HepG2 (cell line): ENCODE measurements at regions not wholly inside any gene's neighbourhood (a gene's known extent, or its start where the extent isn't known, plus 50 kb on each side); places are given as distances from the start of the nearest gene placed in this dataset.

Experiments used
- ATAC-seq: fragments of 200-7000 bp; cut with Tn5 transposase; 3 replicates; pipeline ENCODE4 v1.9.1; 2020; ENCODE audit warnings: mild to moderate bottlenecking, moderate library complexity
- BruUV-seq: library from RNA; stranded (reverse); fragments of 400-500 nt; replicated peaks from 2 replicates; lab custom pipeline; 2021; lab: Mats Ljungman, UMichigan
- CTCF ChIA-PET: fragments of 300-600 bp; formaldehyde crosslinking; extraction: SDS; loops from one replicate; lab custom pipeline; 2021; ENCODE audit warnings: low total read pairs, inconsistent platforms, low intra/inter-chr PET ratio; lab: Yijun Ruan, JAX
- POLR2A ChIA-PET: fragments of 350-600 bp; sonication (Branson Sonifier 250); formaldehyde crosslinking; loops from one replicate; lab custom pipeline; 2020; ENCODE audit warnings: antibody characterized with exemption, inconsistent platforms; lab: Yijun Ruan, JAX
- DNase-seq: peaks from one replicate; pipeline ENCODE4 v3.0.0-alpha.2; 2015; ENCODE audit warnings: low spot score
- FAIRE-seq: peaks from 3 replicates; lab custom pipeline; 2011; peaks lifted over from hg19 to GRCh38; lab: Jason Lieb, UNC
- H2AFZ ChIP-seq: one replicate; pipeline ENCODE4 v1.6.1; 2011; ENCODE audit warnings: low read length, inconsistent platforms
- H3K27ac ChIP-seq: fragments of 300-600 bp; 3 replicates; pipeline ENCODE4 v1.8.0; 2011; ENCODE audit warnings: mixed run types, mild to moderate bottlenecking, mixed read lengths, low read length, inconsistent platforms; ENCODE audit not compliant: insufficient read depth; ENCODE audit errors: extremely low read length
- H3K27me3 ChIP-seq, 2 experiments: fragments of 200-600 bp in 1 of 2; 2 replicates in 1 of 2; 3 replicates in 1 of 2; pipeline versions ENCODE4 v1.6.0 to v1.8.0; 2011; ENCODE audit warnings: low read length in 2 of 2, mild to moderate bottlenecking in 2 of 2, moderate library complexity in 2 of 2, inconsistent platforms in 1 of 2; ENCODE audit not compliant: insufficient read depth in 2 of 2, control insufficient read depth in 1 of 2
- H3K36me3 ChIP-seq, 2 experiments: fragments of 200-600 bp in 1 of 2; replicated peaks in 1 of 2; 2 replicates in 1 of 2; 3 replicates in 1 of 2; pipeline versions ENCODE4 v1.5.1 to v1.8.0; 2011; ENCODE audit warnings: low read length in 2 of 2, inconsistent platforms in 1 of 2; ENCODE audit not compliant: insufficient read depth in 2 of 2, control insufficient read depth in 1 of 2
- H3K4me1 ChIP-seq: 2 replicates; pipeline ENCODE4 v1.5.1; 2012; ENCODE audit warnings: low read length, inconsistent platforms; ENCODE audit not compliant: insufficient read depth
- H3K4me2 ChIP-seq: 2 replicates; pipeline ENCODE4 v1.6.0; 2011; ENCODE audit warnings: low read depth, low read length, inconsistent platforms
- H3K4me3 ChIP-seq, 3 experiments: fragments of 200-600 bp in 1 of 3; sonication (generic), shearing (Covaris generic) in 1 of 3; replicated peaks in 1 of 3; 2 replicates each; pipeline ENCODE4 v1.5.1; 2011 to 2016; ENCODE audit warnings: low read length in 3 of 3, inconsistent platforms in 2 of 3, low read depth in 2 of 3, mild to moderate bottlenecking in 2 of 3, control low read depth in 1 of 3, mixed read lengths in 1 of 3; ENCODE audit not compliant: insufficient read depth in 1 of 3
- H3K79me2 ChIP-seq: one replicate; pipeline ENCODE4 v1.6.1; 2011; ENCODE audit warnings: low read length, inconsistent platforms; ENCODE audit not compliant: insufficient read depth
- H3K9ac ChIP-seq: 2 replicates; pipeline ENCODE4 v1.6.0; 2011; ENCODE audit warnings: mild to moderate bottlenecking, low read depth, low read length, inconsistent platforms; ENCODE audit not compliant: insufficient read depth
- H3K9me3 ChIP-seq: 2 replicates; pipeline ENCODE4 v1.5.1; 2012; ENCODE audit warnings: mild to moderate bottlenecking, low read length
- H4K20me1 ChIP-seq: 2 replicates; pipeline ENCODE4 v1.6.0; 2011; ENCODE audit warnings: inconsistent platforms, mild to moderate bottlenecking, low read length, moderate library complexity; ENCODE audit not compliant: insufficient read depth
- ETV5 ChIP-seq: IDR thresholded peaks from 2 replicates; pipeline ENCODE4 v1.6.1; 2018; ENCODE audit warnings: missing biosample characterization, missing genetic modification reagents, inconsistent platforms, borderline replicate concordance
- HOXA7 ChIP-seq: sonication (generic); formaldehyde crosslinking; IDR thresholded peaks from 2 replicates; pipeline ENCODE4 v1.8.1; 2022; ENCODE audit warnings: mild to moderate bottlenecking, missing genetic modification reagents, moderate library complexity
- NCOA2 ChIP-seq: sonication (generic); formaldehyde crosslinking; IDR thresholded peaks from 2 replicates; pipeline ENCODE4 v1.8.0; 2022; ENCODE audit warnings: inconsistent platforms
- RARA ChIP-seq: IDR thresholded peaks from 2 replicates; pipeline ENCODE4 v1.6.1; 2016; ENCODE audit warnings: missing genetic modification reagents, missing compliant biosample characterization
- THAP11 ChIP-seq: IDR thresholded peaks from 2 replicates; pipeline ENCODE4 v1.6.1; 2016; ENCODE audit warnings: missing biosample characterization, missing genetic modification reagents
- ZFP36L1 ChIP-seq: sonication (generic); formaldehyde crosslinking; IDR thresholded peaks from 2 replicates; pipeline ENCODE4 v1.8.0; 2022; ENCODE audit warnings: mild to moderate bottlenecking, missing genetic modification reagents, moderate library complexity
- ZNF841 ChIP-seq: sonication (generic); formaldehyde crosslinking; IDR thresholded peaks from 2 replicates; pipeline ENCODE4 v1.8.1; 2023; ENCODE audit warnings: missing genetic modification reagents, borderline replicate concordance
- ZNF891 ChIP-seq: sonication (generic); formaldehyde crosslinking; IDR thresholded peaks from 2 replicates; pipeline ENCODE4 v1.5.0; 2020; ENCODE audit warnings: mild to moderate bottlenecking, missing genetic modification reagents
- WGBS: methylation state at CpG from one replicate; pipeline ENCODE4 v1.1.6; 2017; ENCODE audit warnings: low lambda C conversion rate; 5-methylcytosine and 5-hydroxymethylcytosine counted together
- in situ Hi-C: cut with HindIII; loops from 2 replicates; pipeline ENCODE4 v1.10.0; 2017; ENCODE audit warnings: low pct_unique_long_range_greater_than_20kb; ENCODE audit not compliant: extremely low pct_ligation_motif_present
- intact Hi-C: fragments of 100-400 bp; cut with micrococcal nuclease; formaldehyde crosslinking; loops from one replicate; pipeline ENCODE4 v1.10.0; 2022; ENCODE audit not compliant: unreplicated experiment
- TF ChIP-seq, protein P1 (sequence below): sonication (generic); formaldehyde crosslinking; IDR thresholded peaks from 2 replicates; pipeline ENCODE4 v1.4.0; 2020; ENCODE audit warnings: mild to moderate bottlenecking, missing genetic modification reagents, borderline replicate concordance
- TF ChIP-seq, protein P2 (sequence below): sonication (generic); formaldehyde crosslinking; IDR thresholded peaks from 2 replicates; pipeline ENCODE4 v1.4.0; 2020; ENCODE audit warnings: missing genetic modification reagents
- TF ChIP-seq, protein P3 (sequence below): IDR thresholded peaks from 2 replicates; pipeline ENCODE4 v1.6.1; 2016; ENCODE audit warnings: missing compliant biosample characterization, missing genetic modification reagents, borderline replicate concordance
- TF ChIP-seq, protein P4 (sequence below): sonication (generic); formaldehyde crosslinking; IDR thresholded peaks from 2 replicates; pipeline ENCODE4 v1.4.0; 2020; ENCODE audit warnings: missing genetic modification reagents
- TF ChIP-seq, protein P5 (sequence below): sonication (generic); formaldehyde crosslinking; IDR thresholded peaks from 2 replicates; pipeline ENCODE4 v1.5.0; 2020; ENCODE audit warnings: mild to moderate bottlenecking, missing genetic modification reagents

DNA sequence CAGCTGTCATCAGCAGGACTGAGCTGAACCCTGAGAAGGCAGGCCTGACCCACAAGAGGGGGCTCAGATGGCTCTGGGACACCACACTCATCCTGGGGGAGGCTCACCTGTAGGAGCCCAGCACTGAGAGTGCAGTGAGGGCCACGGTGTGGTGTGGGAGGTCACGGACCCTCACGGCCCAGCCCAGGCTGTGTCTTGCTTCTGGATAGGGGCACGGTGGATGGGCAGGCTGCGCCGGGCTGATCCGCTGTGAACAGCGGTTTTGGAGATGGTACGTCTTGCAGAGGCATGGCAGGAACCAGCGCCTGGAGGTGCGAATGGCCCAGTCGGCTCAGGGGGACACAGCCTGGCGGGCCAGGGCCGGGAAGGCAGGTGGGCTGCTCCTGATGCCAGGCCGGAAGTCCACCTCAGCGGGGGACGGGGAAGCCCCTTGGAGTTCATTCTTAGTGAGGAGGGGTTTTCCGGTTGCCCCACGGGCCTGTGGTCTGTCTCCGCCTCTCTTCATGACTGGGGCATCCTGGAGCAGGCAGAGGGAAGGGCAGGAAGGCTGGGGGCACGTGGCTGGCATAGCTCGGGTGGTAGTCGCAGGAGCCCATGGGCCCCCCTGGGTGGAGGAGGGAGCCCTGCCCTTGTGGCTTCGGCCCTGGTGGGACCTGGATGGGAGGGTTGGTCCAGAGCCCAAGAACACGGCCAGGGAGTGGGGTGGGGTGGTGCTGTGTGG lies 112.5 kb downstream of the UNCX start:
- Histone ChIP-seq H3K27me3 (peaks cover 12 to 77% of the 10 kb centered on the region in 2 experiments), H3K4me1 (no peaks in the 10 kb centered on the region), H3K27ac (no peak overlapping the region), H4K20me1 (no peaks in the 10 kb centered on the region), H3K9me3 (no peaks in the 10 kb centered on the region), H3K4me2 (no peak overlapping the region), H3K79me2 (no peaks in the 10 kb centered on the region), H2AFZ (no peak overlapping the region), H3K36me3 (no peaks in the 10 kb centered on the region), H3K9ac (no peak overlapping the region), H3K4me3 (no peak overlapping the region)
- in situ Hi-C loops, result no loop called here
- CTCF ChIA-PET, result no interaction called here
- WGBS, result 38% methylated on average over 10 of the region's 25 CpGs
- POLR2A ChIA-PET, result no interaction called here
- FAIRE-seq (no peak), ATAC-seq (no peak), DNase-seq (no peak)
- intact Hi-C loops, result no loop called here
- BruUV-seq, result no TSS peak
- TF ChIP-seq RARA (CRISPR knock-in tag), result no peak
- TF ChIP-seq ETV5 (CRISPR knock-in tag), result no peak
- TF ChIP-seq, protein P1, sequence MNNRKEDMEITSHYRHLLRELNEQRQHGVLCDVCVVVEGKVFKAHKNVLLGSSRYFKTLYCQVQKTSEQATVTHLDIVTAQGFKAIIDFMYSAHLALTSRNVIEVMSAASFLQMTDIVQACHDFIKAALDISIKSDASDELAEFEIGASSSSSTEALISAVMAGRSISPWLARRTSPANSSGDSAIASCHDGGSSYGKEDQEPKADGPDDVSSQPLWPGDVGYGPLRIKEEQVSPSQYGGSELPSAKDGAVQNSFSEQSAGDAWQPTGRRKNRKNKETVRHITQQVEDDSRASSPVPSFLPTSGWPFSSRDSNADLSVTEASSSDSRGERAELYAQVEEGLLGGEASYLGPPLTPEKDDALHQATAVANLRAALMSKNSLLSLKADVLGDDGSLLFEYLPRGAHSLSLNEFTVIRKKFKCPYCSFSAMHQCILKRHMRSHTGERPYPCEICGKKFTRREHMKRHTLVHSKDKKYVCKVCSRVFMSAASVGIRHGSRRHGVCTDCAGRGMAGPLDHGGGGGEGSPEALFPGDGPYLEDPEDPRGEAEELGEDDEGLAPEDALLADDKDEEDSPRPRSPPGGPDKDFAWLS (CRISPR knock-in tag), result no peak
- no peak for TF ChIP-seq ZNF841 (CRISPR knock-in tag)
- TF ChIP-seq ZNF891 (CRISPR knock-in tag), result no peak
- TF ChIP-seq NCOA2 (CRISPR knock-in tag), result no peak
- TF ChIP-seq THAP11, result no peak
- TF ChIP-seq, protein P2, sequence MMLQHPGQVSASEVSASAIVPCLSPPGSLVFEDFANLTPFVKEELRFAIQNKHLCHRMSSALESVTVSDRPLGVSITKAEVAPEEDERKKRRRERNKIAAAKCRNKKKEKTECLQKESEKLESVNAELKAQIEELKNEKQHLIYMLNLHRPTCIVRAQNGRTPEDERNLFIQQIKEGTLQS (CRISPR knock-in tag), result no peak
- TF ChIP-seq, protein P3, sequence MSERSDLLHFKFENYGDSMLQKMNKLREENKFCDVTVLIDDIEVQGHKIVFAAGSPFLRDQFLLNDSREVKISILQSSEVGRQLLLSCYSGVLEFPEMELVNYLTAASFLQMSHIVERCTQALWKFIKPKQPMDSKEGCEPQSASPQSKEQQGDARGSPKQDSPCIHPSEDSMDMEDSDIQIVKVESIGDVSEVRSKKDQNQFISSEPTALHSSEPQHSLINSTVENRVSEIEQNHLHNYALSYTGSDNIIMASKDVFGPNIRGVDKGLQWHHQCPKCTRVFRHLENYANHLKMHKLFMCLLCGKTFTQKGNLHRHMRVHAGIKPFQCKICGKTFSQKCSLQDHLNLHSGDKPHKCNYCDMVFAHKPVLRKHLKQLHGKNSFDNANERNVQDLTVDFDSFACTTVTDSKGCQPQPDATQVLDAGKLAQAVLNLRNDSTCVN (CRISPR knock-in tag), result no peak
- TF ChIP-seq HOXA7 (CRISPR knock-in tag), result no peak
- TF ChIP-seq ZFP36L1 (CRISPR knock-in tag), result no peak
- TF ChIP-seq, protein P4, sequence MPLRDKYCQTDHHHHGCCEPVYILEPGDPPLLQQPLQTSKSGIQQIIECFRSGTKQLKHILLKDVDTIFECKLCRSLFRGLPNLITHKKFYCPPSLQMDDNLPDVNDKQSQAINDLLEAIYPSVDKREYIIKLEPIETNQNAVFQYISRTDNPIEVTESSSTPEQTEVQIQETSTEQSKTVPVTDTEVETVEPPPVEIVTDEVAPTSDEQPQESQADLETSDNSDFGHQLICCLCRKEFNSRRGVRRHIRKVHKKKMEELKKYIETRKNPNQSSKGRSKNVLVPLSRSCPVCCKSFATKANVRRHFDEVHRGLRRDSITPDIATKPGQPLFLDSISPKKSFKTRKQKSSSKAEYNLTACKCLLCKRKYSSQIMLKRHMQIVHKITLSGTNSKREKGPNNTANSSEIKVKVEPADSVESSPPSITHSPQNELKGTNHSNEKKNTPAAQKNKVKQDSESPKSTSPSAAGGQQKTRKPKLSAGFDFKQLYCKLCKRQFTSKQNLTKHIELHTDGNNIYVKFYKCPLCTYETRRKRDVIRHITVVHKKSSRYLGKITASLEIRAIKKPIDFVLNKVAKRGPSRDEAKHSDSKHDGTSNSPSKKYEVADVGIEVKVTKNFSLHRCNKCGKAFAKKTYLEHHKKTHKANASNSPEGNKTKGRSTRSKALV, result no peak
- TF ChIP-seq, protein P5, sequence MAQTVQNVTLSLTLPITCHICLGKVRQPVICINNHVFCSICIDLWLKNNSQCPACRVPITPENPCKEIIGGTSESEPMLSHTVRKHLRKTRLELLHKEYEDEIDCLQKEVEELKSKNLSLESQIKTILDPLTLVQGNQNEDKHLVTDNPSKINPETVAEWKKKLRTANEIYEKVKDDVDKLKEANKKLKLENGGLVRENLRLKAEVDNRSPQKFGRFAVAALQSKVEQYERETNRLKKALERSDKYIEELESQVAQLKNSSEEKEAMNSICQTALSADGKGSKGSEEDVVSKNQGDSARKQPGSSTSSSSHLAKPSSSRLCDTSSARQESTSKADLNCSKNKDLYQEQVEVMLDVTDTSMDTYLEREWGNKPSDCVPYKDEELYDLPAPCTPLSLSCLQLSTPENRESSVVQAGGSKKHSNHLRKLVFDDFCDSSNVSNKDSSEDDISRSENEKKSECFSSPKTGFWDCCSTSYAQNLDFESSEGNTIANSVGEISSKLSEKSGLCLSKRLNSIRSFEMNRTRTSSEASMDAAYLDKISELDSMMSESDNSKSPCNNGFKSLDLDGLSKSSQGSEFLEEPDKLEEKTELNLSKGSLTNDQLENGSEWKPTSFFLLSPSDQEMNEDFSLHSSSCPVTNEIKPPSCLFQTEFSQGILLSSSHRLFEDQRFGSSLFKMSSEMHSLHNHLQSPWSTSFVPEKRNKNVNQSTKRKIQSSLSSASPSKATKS, result no peak
